ENCODE measurements at regions not wholly inside any gene's neighbourhood (a gene's known extent, or its start where the extent isn't known, plus 50 kb on each side); places are given as distances from the start of the nearest gene placed in this dataset.

- no peaks in the 10 kb centered on the region for H3K4me1 ChIP-seq (ENCODE audit: control insufficient read depth in 1 of 2, insufficient read depth in 2 of 2, low read length in 2 of 2)
- WGBS, 2 donors, result 81 to 87% methylated on average over 6 of the region's 6 CpGs
- no peak overlapping the region for H3K27ac ChIP-seq (ENCODE audit: low read depth in 1 of 2, low read length in 2 of 2)
- no peaks in the 10 kb centered on the region for H3K27me3 ChIP-seq (ENCODE audit: control insufficient read depth in 1 of 2, insufficient read depth in 2 of 2, low read length in 1 of 2)
- no peak overlapping the region for H3K4me3 ChIP-seq (ENCODE audit: low read length in 2 of 2)
- H3K9me3 ChIP-seq (ENCODE audit: control insufficient read depth, low read length), result no peaks in the 10 kb centered on the region
- ATAC-seq (ENCODE audit: low FRiP score), result no peak
- no peaks in the 10 kb centered on the region for H3K36me3 ChIP-seq (ENCODE audit: control insufficient read depth in 1 of 2, insufficient read depth in 2 of 2, low read length in 1 of 2)
- no peak for DNase-seq
- intact Hi-C loops (cut with DNase I), result no loop called here
These were observed 188.3 kb downstream of the POSTN start for GRCh38 chr13:37410316-37410715.

GRCh38 chr13:37409756-37410155, 188.8 kb downstream of the POSTN start:
- DNase-seq, result no peak
- H3K9me3 ChIP-seq (ENCODE audit: control insufficient read depth, low read length), result no peaks in the 10 kb centered on the region
- H3K4me1 ChIP-seq (ENCODE audit: control insufficient read depth in 1 of 2, insufficient read depth in 2 of 2, low read length in 2 of 2), result no peaks in the 10 kb centered on the region
- intact Hi-C loops (cut with DNase I), result no loop called here
- no peaks in the 10 kb centered on the region for H3K36me3 ChIP-seq (ENCODE audit: control insufficient read depth in 1 of 2, insufficient read depth in 2 of 2, low read length in 1 of 2)
- no peaks in the 10 kb centered on the region for H3K27me3 ChIP-seq (ENCODE audit: control insufficient read depth in 1 of 2, insufficient read depth in 2 of 2, low read length in 1 of 2)
- H3K27ac ChIP-seq (ENCODE audit: low read depth in 1 of 2, low read length in 2 of 2), result no peak overlapping the region
- H3K4me3 ChIP-seq (ENCODE audit: low read length in 2 of 2), result no peak overlapping the region
- ATAC-seq (ENCODE audit: low FRiP score), result no peak

GRCh38 chr13:37407156-37407555, 191.4 kb downstream of the POSTN start:
- Histone ChIP-seq H3K27me3 (ENCODE audit: control insufficient read depth in 1 of 2, insufficient read depth in 2 of 2, low read length in 1 of 2) (no peaks in the 10 kb centered on the region), H3K4me3 (ENCODE audit: low read length in 2 of 2) (no peak overlapping the region), H3K9me3 (ENCODE audit: control insufficient read depth, low read length) (no peaks in the 10 kb centered on the region), H3K27ac (ENCODE audit: low read depth in 1 of 2, low read length in 2 of 2) (no peak overlapping the region), H3K4me1 (ENCODE audit: control insufficient read depth in 1 of 2, insufficient read depth in 2 of 2, low read length in 2 of 2) (peaks cover 0 to 5% of the 10 kb centered on the region in 2 donors), H3K36me3 (ENCODE audit: control insufficient read depth in 1 of 2, insufficient read depth in 2 of 2, low read length in 1 of 2) (no peaks in the 10 kb centered on the region)
- DNase-seq (no peak), ATAC-seq (ENCODE audit: low FRiP score) (no peak)
- intact Hi-C loops (cut with DNase I), result no loop called here
- WGBS, 2 donors, result 91 to 94% methylated on average over 4 of the region's 4 CpGs

GRCh38 chr13:37406031-37406430, 192.5 kb downstream of the POSTN start:
- DNase-seq, result no peak
- intact Hi-C loops (cut with DNase I), result no loop called here
- ATAC-seq (ENCODE audit: low FRiP score), result no peak
- Histone ChIP-seq H3K36me3 (ENCODE audit: control insufficient read depth in 1 of 2, insufficient read depth in 2 of 2, low read length in 1 of 2) (no peaks in the 10 kb centered on the region), H3K27ac (ENCODE audit: low read depth in 1 of 2, low read length in 2 of 2) (no peak overlapping the region), H3K9me3 (ENCODE audit: control insufficient read depth, low read length) (no peaks in the 10 kb centered on the region), H3K4me3 (ENCODE audit: low read length in 2 of 2) (no peak overlapping the region), H3K27me3 (ENCODE audit: control insufficient read depth in 1 of 2, insufficient read depth in 2 of 2, low read length in 1 of 2) (no peaks in the 10 kb centered on the region), H3K4me1 (ENCODE audit: control insufficient read depth in 1 of 2, insufficient read depth in 2 of 2, low read length in 2 of 2) (peaks cover 0 to 5% of the 10 kb centered on the region in 2 donors)
- 95 to 100% methylated on average over 1 of the region's 1 CpG for WGBS, 2 donors

- intact Hi-C loops (cut with DNase I), result no loop called here
- no peak overlapping the region for H3K27ac ChIP-seq (ENCODE audit: low read depth in 1 of 2, low read length in 2 of 2)
- 38 to 39% methylated on average over 7 of the region's 7 CpGs for WGBS, 2 donors
These were observed 194.6 kb downstream of the POSTN start for GRCh38 chr13:37403776-37404527.

GRCh38 chr13:37401721-37402120, 196.8 kb downstream of the POSTN start:
- Histone ChIP-seq H3K27ac (ENCODE audit: low read depth in 1 of 2, low read length in 2 of 2) (no peak overlapping the region), H3K4me1 (ENCODE audit: control insufficient read depth in 1 of 2, insufficient read depth in 2 of 2, low read length in 2 of 2) (peaks cover 0 to 5% of the 10 kb centered on the region in 2 donors), H3K9me3 (ENCODE audit: control insufficient read depth, low read length) (no peaks in the 10 kb centered on the region), H3K36me3 (ENCODE audit: control insufficient read depth in 1 of 2, insufficient read depth in 2 of 2, low read length in 1 of 2) (no peaks in the 10 kb centered on the region), H3K4me3 (ENCODE audit: low read length in 2 of 2) (no peak overlapping the region), H3K27me3 (ENCODE audit: control insufficient read depth in 1 of 2, insufficient read depth in 2 of 2, low read length in 1 of 2) (no peaks in the 10 kb centered on the region)
- ATAC-seq (ENCODE audit: low FRiP score) (no peak), DNase-seq (no peak)
- intact Hi-C loops (cut with DNase I), result no loop called here

More at GRCh38 chr13:37403776-37404527, 194.6 kb downstream of the POSTN start:
- peaks cover 0 to 5% of the 10 kb centered on the region in 2 donors for H3K4me1 ChIP-seq (ENCODE audit: control insufficient read depth in 1 of 2, insufficient read depth in 2 of 2, low read length in 2 of 2)
- no peak for ATAC-seq (ENCODE audit: low FRiP score)
- no peak for DNase-seq
- no peaks in the 10 kb centered on the region for H3K27me3 ChIP-seq (ENCODE audit: control insufficient read depth in 1 of 2, insufficient read depth in 2 of 2, low read length in 1 of 2)
- no peaks in the 10 kb centered on the region for H3K36me3 ChIP-seq (ENCODE audit: control insufficient read depth in 1 of 2, insufficient read depth in 2 of 2, low read length in 1 of 2)
- no peaks in the 10 kb centered on the region for H3K9me3 ChIP-seq (ENCODE audit: control insufficient read depth, low read length)
- no peak overlapping the region for H3K4me3 ChIP-seq (ENCODE audit: low read length in 2 of 2)

- Histone ChIP-seq H3K27me3 (ENCODE audit: control insufficient read depth in 1 of 2, insufficient read depth in 2 of 2, low read length in 1 of 2) (no peaks in the 10 kb centered on the region), H3K9me3 (ENCODE audit: control insufficient read depth, low read length) (no peaks in the 10 kb centered on the region), H3K4me1 (ENCODE audit: control insufficient read depth in 1 of 2, insufficient read depth in 2 of 2, low read length in 2 of 2) (no peaks in the 10 kb centered on the region), H3K27ac (ENCODE audit: low read depth in 1 of 2, low read length in 2 of 2) (no peak overlapping the region), H3K4me3 (ENCODE audit: low read length in 2 of 2) (no peak overlapping the region), H3K36me3 (ENCODE audit: control insufficient read depth in 1 of 2, insufficient read depth in 2 of 2, low read length in 1 of 2) (no peaks in the 10 kb centered on the region)
- WGBS, 2 donors, result 78 to 80% methylated on average over 3 of the region's 3 CpGs
- ATAC-seq (ENCODE audit: low FRiP score), result no peak
- intact Hi-C loops (cut with DNase I), result no loop called here
- no peak for DNase-seq
These were observed 201.0 kb downstream of the POSTN start for GRCh38 chr13:37397535-37397934.

GRCh38 chr13:37395544-37395943, 203.0 kb downstream of the POSTN start:
- ATAC-seq (ENCODE audit: low FRiP score) (no peak), DNase-seq (no peak)
- intact Hi-C loops (cut with DNase I), result no loop called here

GRCh38 chr13:37392389-37392788, 206.2 kb downstream of the POSTN start:
- intact Hi-C loops (cut with DNase I), result no loop called here
- H3K27me3 ChIP-seq (ENCODE audit: control insufficient read depth in 1 of 2, insufficient read depth in 2 of 2, low read length in 1 of 2), result no peaks in the 10 kb centered on the region
- no peak overlapping the region for H3K4me3 ChIP-seq (ENCODE audit: low read length in 2 of 2)
- H3K9me3 ChIP-seq (ENCODE audit: control insufficient read depth, low read length), result no peaks in the 10 kb centered on the region
- H3K4me1 ChIP-seq (ENCODE audit: control insufficient read depth in 1 of 2, insufficient read depth in 2 of 2, low read length in 2 of 2), result no peaks in the 10 kb centered on the region
- no peak for DNase-seq
- no peak for ATAC-seq (ENCODE audit: low FRiP score)
- H3K27ac ChIP-seq (ENCODE audit: low read depth in 1 of 2, low read length in 2 of 2), result no peak overlapping the region
- H3K36me3 ChIP-seq (ENCODE audit: control insufficient read depth in 1 of 2, insufficient read depth in 2 of 2, low read length in 1 of 2), result no peaks in the 10 kb centered on the region
- WGBS, 2 donors, result 81 to 89% methylated on average over 3 of the region's 3 CpGs

More at GRCh38 chr13:37395544-37395943, 203.0 kb downstream of the POSTN start:
- WGBS, 2 donors, result 91 to 94% methylated on average over 3 of the region's 3 CpGs
- Histone ChIP-seq H3K4me1 (ENCODE audit: control insufficient read depth in 1 of 2, insufficient read depth in 2 of 2, low read length in 2 of 2) (no peaks in the 10 kb centered on the region), H3K27me3 (ENCODE audit: control insufficient read depth in 1 of 2, insufficient read depth in 2 of 2, low read length in 1 of 2) (no peaks in the 10 kb centered on the region), H3K27ac (ENCODE audit: low read depth in 1 of 2, low read length in 2 of 2) (no peak overlapping the region), H3K4me3 (ENCODE audit: low read length in 2 of 2) (no peak overlapping the region), H3K36me3 (ENCODE audit: control insufficient read depth in 1 of 2, insufficient read depth in 2 of 2, low read length in 1 of 2) (no peaks in the 10 kb centered on the region), H3K9me3 (ENCODE audit: control insufficient read depth, low read length) (no peaks in the 10 kb centered on the region)

All from aorta (tissue), 5 donors.